HL-60 (cell line): ENCODE measurements at regions not wholly inside any gene's neighbourhood (a gene's known extent, or its start where the extent isn't known, plus 50 kb on each side); places are given as distances from the start of the nearest gene placed in this dataset.

ENCODE experiments used
- DNase-seq, 2 experiments: peaks; one replicate each; pipeline ENCODE4 v3.0.0-alpha.2; 2010 to 2020; ENCODE audit warnings: low read depth in 1 of 2, low spot score in 1 of 2
- H3K27ac ChIP-seq: fragments of 250-450 bp; sonication (Bioruptor Pico); replicated peaks from 2 replicates; pipeline ENCODE4 v1.5.1; 2020; ENCODE audit warnings: mild to moderate bottlenecking, moderate library complexity
- H3K27me3 ChIP-seq: fragments of 250-450 bp; sonication (Bioruptor Pico); 2 replicates; pipeline ENCODE4 v1.5.1; 2021; ENCODE audit warnings: mild to moderate bottlenecking, moderate library complexity; ENCODE audit not compliant: insufficient read depth, poor library complexity, severe bottlenecking
- H3K4me3 ChIP-seq: replicated peaks from 2 replicates; pipeline ENCODE4 v1.5.1; 2011; ENCODE audit warnings: mild to moderate bottlenecking, control low read depth, low read length; ENCODE audit not compliant: insufficient read depth
- CTCF ChIP-seq: IDR thresholded peaks from one replicate; pipeline ENCODE4 v1.5.1; 2011; ENCODE audit warnings: low read length, control low read depth, inconsistent platforms; ENCODE audit not compliant: insufficient read depth
- GABPA ChIP-seq: IDR thresholded peaks from 2 replicates; pipeline ENCODE4 v1.6.1; 2012; ENCODE audit warnings: low read depth
- POLR2AphosphoS5 ChIP-seq: IDR thresholded peaks from 2 replicates; pipeline ENCODE4 v1.6.1; 2012; ENCODE audit warnings: low read depth
- REST ChIP-seq: IDR thresholded peaks from 2 replicates; pipeline ENCODE4 v1.6.1; 2012; ENCODE audit warnings: low read depth; ENCODE audit not compliant: insufficient replicate concordance
- SPI1 ChIP-seq: IDR thresholded peaks from 2 replicates; pipeline ENCODE4 v1.6.1; 2012; ENCODE audit warnings: low read depth, mild to moderate bottlenecking, borderline replicate concordance

- TF ChIP-seq GABPA (no peak), POLR2AphosphoS5 (no peak), REST (no peak), CTCF (no peak), SPI1 (no peak)
- H3K27ac ChIP-seq = no peak overlapping the region
- DNase-seq = no peak
- no peak overlapping the region for H3K4me3 ChIP-seq
- no peaks in the 10 kb centered on the region for H3K27me3 ChIP-seq
Observed at GRCh38 chr20:24814556-24815195, 134.4 kb upstream of the CST7 start.

GRCh38 chr20:24815196-24815815 lies 133.8 kb upstream of the CST7 start:
- no peak for DNase-seq
- Histone ChIP-seq H3K27me3 (no peaks in the 10 kb centered on the region), H3K4me3 (no peak overlapping the region), H3K27ac (no peak overlapping the region)
- TF ChIP-seq SPI1 (no peak), CTCF (no peak), GABPA (no peak), POLR2AphosphoS5 (no peak), REST (no peak)

GRCh38 chr20:24815931-24816330 lies 133.1 kb upstream of the CST7 start:
- H3K27me3 ChIP-seq = no peaks in the 10 kb centered on the region
- DNase-seq = no peak
- TF ChIP-seq REST (no peak), GABPA (no peak), SPI1 (no peak), POLR2AphosphoS5 (no peak), CTCF (no peak)
- no peak overlapping the region for H3K4me3 ChIP-seq
- no peak overlapping the region for H3K27ac ChIP-seq
